Erythroblast (primary cell): ENCODE measurements at regions not wholly inside any gene's neighbourhood (a gene's known extent, or its start where the extent isn't known, plus 50 kb on each side); places are given as distances from the start of the nearest gene placed in this dataset.

ENCODE experiments used
- GATA1 ChIP-seq: IDR thresholded peaks from 2 replicates; pipeline ENCODE4 v1.6.1; 2011; ENCODE audit warnings: low read depth, mild to moderate bottlenecking, control low read depth, low read length, moderate library complexity
- POLR2A ChIP-seq: IDR thresholded peaks from 2 replicates; pipeline ENCODE4 v1.6.1; 2011; ENCODE audit warnings: mild to moderate bottlenecking, low read length

DNA sequence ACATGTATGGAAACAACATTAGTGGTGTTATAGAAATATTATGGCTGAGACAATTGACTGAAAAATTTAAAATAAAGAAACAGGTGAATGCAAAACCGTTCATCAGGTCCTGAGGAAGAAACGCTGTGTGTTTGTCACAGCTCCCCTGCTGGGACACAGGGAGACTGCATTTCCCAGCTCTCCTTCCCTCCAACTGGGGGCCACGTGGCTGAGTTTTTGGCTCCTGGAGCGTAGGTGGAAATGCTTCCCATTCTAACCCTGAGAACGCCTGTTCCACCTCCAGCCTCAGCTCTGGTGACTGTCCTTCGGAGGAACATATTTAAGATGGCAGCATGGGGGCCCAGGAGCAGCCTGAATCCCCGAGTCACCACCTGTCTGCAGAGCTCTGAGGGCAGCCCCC, 398.6 kb downstream of the BRD1 start:
- TF ChIP-seq POLR2A (no peak), GATA1 (no peak)
